HG03175 (cell line): ENCODE measurements at regions not wholly inside any gene's neighbourhood (a gene's known extent, or its start where the extent isn't known, plus 50 kb on each side); places are given as distances from the start of the nearest gene placed in this dataset.
"Not testable (repeated sequence)": the region's sequence is repeated elsewhere in the genome, so short reads cannot be mapped to it uniquely, and the experiment has no call there.

Source experiments
- ATAC-seq: cut with Tn5 transposase; IDR thresholded peaks from one replicate; pipeline ENCODE4 v1.9.1; 2021; ENCODE audit warnings: mild to moderate bottlenecking, moderate library complexity; ENCODE audit not compliant: unreplicated experiment

DNA sequence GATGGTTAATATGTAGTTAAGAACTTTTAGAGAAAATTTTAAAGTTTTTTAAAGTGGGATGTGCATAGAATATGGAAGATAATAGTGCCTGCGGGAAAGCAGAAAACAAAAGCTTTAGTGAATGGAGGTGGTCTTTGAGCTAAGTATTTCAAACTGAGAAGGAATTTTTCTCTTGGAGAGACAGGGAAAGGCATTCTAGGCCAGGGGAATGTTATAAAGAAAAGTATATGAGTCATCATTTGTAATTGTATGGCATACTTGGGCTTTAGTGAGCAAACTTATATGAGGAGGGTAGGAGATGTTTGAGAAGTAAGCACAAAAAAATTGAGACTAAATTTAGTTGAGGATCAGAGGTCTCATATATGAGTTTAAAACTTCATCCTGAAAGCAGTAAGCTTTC, 467.0 kb downstream of the PPARGC1A start:
- no peak for ATAC-seq

DNA sequence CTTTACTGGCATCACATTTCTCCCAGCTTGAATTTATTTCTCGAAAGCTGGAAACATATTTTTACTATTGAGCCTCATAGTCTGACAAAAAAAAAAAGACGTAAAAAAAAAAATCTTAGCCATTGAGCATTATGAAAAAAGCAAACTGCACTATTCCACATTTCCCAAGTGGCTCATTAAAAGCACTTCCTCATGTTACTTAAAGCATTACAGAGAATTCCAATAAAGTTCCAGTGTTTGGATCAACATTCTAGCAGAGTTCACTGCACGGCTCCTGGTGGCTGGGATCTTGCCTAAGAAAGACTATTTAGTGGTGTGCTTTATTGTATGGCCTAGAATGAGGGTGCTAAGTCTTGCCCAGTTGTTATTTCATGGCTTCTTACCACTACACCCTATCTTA, 476.2 kb downstream of the PPARGC1A start:
- ATAC-seq = no peak

DNA sequence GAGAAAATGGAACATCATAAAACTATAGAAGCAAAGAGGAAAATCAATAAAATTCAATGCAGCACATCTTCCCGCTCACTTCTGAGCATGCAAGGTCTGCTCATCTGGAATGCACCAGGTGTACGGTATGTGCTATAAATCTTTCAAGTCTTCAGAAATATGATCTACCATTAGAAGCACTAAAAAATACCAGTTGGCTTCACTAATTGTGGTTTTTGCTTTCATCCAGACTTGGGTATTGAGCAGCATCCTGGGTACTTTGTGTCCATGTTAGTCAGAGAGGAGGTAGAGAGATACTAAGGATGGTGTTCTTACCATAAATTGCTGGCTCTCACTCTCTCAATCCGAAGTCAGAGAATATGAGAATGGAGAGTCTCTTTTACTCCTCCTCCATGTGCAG, 477.1 kb downstream of the PPARGC1A start:
- no peak for ATAC-seq

DNA sequence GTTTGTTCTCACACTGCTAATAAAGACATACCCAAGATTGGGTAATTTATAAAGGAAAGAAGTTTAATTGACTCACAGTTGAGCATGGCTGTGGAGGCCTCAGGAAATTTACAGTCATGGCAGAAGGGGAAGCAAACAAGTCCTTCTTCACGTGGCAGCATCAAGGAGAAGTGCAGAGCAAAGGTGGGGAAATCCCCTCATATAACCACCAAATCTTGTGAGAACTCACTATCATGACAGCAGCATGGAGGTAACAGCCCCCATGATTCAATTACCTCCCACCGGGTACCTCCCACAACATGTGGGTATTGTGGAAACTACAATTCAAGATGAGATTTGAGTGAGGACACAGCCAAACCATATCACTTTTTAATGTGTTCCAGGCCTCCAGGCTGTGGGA, 480.9 kb downstream of the PPARGC1A start:
- not testable (repeated sequence) for ATAC-seq

DNA sequence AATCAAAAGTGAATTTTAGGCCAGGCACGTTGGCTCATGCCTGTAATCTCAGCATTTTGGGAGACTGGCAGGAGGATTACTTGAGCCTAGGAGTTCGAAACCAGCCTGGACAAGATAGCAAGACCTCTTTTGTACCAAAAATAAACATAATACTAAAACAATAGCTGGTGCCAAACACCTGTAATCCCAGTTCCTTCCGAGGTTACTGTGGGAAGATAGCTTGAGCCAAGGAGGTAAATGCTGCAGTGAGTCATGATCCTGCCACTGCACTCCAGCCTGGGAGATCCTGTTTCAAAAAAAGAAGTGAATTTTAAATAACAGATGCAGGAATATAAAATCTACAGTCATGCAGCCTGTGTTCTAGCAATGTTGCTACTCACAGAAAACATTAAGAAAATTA, 488.3 kb downstream of the PPARGC1A start:
- ATAC-seq = no peak

DNA sequence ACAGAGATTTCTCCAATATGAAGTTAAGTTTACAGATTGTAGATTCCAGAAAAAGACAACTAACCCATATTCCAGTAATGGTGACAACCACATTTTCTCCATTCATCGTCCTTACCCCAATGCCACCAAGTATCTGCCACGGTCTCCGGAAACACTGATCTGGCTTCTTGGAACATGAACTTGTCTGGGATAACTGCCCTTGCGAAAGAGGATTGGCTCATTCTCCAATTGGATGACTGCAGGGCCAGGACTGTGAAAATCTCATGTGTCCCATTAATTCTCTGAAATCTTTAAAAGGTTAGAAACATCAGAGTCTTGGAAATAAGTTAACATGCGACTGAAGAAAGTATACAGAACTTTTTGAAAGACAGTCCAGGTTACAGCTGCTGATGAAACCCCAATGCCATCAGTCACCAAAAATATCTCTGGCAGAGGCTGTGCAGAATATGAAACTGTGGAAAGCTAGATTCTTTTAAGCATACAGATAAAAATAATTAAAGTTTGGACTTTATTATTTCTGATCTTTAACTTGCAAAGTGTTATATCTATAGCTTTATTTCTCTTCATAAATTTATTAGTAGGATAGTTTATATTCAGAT, 496.9 kb downstream of the PPARGC1A start:
- ATAC-seq = no peak

DNA sequence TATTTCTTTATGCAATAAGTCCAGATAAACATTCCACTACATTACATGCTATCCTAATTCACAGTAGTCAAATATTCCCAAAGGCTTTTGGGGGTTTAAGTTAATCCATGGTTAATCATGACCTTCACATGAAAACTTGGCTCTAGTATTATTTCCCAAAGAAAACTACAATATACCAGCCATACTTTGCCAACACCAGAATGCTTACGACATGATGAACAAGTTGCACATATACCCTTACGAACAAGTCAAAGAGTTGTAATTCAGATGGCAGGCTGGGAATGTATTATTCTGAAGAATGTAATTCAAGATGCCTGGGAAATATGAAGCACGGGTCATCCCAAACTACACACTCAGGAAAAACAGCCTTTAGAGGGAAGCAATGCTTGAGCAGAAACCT, 499.6 kb downstream of the PPARGC1A start:
- ATAC-seq = no peak

DNA sequence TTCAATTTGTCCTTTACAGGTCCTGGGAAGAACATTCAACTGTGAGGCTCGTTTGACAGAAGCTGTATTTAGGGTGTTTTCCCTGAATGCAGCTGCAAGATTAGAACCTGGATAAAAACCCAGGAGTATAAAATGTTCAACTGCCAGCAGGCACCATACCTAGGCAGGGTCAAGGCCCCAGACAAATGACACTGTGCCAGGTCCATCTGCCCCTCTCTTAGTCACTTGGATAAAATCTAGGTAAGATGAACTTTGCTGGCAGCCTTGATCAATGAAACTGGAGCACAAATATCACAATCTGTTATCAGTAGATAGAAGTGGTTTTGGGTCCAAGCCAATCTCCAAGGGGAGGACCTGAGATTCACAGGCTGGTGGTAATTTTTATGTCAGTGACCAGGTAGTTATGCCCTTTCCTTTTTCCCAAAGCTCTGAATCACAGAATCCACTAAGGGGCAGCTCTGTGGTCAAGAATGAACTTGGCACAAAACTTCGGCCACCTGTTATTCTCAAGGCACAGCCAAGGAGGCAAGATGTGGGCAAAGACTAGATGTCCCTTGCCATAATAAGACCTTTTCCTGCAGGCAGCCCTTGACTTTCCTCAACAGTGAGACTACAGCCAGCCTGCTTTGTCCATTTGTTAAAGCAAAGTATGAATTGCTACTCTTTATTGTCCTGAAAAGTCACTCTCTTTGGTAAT, 501.0 kb downstream of the PPARGC1A start:
- no peak for ATAC-seq

DNA sequence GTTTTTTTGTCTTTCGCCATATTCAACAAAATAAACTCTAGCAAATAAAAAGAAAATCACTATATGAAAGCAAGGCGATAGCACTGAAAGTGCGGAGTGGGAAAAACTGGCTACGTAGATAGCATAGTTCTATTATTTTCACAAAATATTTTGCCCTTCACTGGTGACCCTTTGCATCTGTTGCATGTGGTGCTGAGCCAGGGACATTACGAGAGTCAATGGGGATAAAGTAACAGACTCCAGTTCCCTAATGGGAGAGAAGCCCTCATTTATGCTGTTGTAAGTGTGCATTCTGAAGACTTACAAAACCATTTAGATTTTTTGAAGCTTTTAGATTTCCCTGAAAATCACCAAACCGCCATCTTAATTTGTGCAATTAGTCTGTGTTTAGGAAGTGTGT, 501.6 kb downstream of the PPARGC1A start:
- ATAC-seq = no peak

DNA sequence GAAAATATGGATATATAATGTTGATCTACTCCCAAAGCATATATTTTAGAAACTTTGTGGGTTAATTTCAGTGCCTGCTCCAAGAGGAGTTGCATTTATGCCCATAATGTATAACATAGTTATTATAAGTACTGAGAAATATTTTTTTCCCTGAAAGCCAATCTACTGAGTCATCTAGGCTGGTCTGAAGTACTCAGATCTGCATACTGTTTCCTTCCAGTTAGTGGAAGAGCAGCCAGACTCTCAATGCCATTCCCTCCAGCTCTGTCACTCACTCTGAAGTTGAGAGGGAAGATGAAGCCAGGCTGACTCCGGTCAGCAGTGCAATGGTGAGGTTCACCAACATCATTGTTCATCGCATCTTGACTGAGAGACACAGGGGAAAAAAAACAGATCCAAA, 505.1 kb downstream of the PPARGC1A start:
- no peak for ATAC-seq

DNA sequence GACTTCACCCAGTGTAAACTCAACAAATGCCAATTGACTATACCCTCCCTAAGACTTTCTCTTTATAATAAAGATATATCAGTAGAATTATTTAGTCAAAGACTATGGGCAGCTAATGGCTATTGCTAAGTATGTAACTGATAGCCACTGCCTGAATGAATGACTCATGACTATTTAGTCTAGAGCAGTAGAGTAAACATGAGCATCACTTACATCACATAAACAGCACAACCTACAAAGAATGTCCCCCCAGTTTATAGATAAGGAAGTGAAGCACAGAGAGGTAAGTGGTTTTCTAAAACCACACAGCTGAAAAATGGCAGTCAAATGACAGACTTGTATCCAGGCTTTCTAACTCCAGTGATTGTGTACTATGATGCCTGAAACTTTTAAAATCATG, 507.0 kb downstream of the PPARGC1A start:
- no peak for ATAC-seq

DNA sequence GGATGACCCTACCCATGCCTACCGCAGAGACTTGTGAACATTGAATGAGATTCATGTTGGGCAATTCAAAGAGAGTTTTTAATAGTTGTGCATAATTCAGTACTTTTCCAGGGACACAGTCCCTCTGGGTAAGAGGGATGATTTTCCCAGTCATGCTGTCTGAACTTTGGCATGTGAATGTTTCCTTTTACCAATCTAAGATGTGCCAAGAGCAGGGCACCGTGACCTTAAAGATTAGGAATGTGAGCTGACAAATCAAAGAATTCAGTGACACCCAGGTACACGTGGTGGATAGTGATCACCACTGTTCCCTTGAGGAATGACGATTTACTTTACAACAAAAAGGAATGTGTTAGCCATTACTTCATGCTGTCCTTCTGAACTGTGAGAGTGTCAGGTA, 515.6 kb downstream of the PPARGC1A start:
- ATAC-seq = no peak

DNA sequence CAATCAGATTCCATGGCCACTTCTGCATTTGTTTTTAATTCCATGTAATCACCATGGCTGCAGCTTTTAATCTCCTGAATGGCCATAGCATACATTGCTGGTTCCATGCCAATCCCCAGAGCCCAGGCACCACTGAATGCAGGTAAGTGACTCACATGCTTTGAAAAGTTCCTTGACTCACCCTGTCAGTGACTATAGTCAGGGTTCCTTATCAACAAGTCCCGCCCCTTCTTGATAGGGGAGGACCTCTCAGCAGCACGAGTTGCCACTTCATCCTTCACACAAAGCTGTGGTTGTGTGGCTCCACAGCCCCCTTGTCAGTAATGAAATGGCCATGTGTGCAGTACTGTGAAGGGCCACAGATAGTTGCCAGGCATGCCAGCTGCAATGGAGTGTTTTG, 516.6 kb downstream of the PPARGC1A start:
- no peak for ATAC-seq

DNA sequence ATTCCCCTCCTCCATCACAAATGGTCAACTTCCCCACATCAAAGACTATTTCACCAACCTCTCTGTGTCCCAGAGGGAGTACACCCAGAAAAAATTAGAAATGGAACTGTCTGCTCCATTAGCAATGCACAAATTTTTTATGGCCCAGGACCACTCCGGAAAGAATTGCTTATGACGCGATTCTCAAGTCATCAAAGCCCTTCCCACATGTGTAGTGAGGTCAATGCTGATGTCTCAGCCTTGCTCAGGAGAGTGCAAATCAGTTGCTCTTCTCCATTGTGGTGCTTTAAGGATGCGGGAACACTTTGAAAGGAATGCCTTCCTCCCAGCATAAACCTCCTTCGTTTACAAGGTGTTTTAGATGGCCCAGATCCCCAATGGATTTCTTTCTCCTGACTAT, 518.3 kb downstream of the PPARGC1A start:
- ATAC-seq = no peak

DNA sequence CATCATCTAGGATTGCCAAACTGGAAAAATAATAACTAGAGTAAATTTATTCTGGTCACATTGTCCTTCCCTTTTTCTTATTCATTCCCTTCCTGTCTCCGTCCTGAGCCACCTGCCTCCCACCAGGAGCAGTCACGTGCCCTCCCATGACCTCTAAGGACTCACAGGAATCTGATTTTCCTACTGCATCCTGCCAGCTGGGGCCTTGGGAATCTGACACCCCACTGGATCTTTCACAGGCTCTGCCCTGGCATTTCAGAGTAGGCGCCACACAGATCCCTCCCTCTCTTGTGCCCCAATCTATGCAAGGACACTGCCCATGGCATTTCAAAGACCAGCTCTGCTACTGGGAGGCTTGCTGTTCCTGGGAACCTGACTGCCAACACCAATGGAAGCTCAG, 520.5 kb downstream of the PPARGC1A start:
- ATAC-seq = no peak

DNA sequence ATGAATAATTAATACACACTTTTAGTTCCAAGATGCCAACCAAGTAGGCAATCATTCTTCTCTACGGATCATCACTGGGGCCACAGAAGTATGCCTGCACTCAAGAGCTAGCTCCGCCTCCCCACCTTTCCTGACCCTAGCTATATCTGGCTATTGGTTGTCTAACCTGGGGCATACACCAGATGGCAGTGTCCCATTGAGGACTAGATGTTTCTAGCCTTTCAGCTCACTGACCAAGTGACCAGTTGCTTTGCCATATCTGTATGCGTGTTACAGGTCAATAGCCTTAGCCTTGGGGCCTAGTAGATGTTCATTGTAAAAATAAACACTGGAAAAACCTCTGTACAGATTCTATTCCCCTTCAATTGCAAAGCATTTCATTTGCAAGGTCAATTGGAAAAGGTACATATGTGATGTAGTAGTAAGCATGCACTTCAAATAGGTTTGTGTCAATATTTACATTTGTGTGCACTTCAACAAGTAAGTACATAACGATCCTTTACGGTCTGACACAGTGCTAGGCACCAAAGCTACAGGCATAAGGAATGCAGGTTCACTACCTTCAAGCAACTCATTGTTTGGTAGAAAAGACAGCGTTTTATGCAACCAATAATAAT, 521.7 kb downstream of the PPARGC1A start:
- ATAC-seq = no peak

DNA sequence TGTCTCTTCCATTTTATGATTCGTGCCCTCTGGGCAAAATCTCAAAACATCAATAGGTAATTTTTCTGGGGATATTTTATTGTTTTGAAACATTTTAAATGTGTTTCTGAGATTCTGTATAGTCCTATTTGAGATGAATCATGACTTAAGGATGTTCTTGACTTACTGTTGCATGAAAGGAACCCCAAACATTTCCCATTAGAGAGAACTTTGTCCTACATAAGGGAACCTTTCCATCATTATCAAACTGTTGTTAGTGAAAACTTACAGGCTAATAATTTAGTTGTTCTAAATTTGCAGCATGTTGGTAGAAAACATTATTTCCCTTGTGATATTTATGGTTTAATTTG, 523.3 kb downstream of the PPARGC1A start:
- ATAC-seq = no peak

DNA sequence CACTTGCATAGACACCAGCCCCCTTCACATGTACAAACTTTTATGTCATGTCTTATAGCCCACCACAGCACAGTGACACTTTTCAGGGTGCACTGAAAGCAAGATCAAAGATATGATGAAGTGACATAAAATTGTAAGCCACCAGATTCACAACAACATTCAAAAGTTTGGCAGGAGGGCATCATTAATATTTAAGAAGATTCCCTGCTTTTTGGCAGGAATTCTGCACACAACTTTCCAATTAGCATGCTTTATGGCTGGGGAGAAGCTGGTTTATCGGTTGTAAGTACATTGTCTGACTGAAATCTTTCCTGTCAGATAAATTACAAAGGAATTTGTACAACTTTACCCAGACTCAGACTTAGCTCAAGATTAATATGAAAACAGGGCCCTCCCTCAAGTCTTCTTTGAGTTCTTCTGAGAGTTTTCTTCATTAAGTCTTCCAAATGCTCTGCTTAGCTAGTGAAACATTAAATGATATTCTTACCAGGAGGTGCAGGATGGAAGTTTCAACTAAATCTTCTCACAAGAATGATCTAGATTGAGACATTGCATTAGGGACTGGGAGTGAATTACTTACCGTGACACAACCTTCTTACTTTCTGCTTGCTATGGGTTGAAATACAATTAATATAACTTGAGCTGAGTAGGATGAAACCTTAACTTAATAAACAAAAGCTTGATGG, 523.8 kb downstream of the PPARGC1A start:
- ATAC-seq = no peak

DNA sequence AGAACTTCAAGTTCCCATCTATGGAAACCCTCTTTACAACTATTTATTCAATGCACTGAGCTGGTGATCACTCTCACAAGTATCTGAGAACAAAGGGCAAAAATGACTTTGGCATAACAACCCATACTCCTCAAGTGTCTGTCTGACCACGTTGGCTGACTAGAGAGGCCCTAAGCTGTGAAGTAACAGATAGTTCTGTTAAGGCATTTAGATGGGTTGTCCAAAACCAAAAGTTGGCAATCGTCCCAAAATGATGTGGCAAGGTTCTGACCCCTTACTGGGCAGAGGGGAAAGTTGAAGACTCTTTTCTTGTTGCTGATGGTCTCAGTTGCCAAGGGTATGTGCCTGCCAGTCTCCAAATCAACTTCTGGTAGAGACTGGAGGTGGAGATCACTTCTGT, 524.8 kb downstream of the PPARGC1A start:
- ATAC-seq = no peak

DNA sequence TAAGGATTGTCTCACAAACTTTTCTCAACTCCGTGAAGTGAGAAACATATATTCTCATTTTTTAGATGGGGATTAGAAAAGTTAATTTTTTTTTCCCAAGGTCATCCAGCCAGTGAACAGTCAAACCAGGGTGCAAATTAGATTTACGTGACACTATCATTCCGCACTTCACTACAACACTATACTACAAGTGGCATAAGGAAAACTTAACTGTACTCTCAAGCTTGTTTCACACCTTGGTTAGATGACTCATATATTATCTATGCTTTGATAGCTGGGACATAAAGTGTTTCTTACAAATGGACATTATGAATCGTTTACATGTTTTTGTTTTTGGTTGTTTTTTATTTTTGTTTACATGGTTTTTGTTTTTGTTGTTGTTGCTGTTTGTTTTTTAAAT, 525.7 kb downstream of the PPARGC1A start:
- ATAC-seq = no peak

DNA sequence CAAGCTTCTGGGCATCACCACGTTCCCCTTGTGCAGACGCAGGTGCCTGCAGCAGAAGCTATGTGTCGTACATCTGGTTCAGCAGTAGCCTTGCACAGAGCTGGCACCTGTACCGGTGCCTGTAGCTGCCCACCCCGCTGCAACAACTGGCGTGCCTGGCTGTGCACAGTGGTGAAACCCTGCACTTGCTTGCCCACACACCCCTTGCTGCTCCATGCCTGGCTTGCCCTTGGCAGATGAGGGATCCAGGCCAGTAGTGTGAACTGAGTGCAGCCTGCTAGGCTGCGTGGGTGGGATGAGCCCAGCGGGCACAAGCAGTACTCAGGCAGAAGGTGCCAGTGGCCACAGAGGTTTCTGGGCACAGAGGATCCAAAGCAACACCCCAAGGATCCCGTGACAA, 528.4 kb downstream of the PPARGC1A start:
- ATAC-seq = no peak

DNA sequence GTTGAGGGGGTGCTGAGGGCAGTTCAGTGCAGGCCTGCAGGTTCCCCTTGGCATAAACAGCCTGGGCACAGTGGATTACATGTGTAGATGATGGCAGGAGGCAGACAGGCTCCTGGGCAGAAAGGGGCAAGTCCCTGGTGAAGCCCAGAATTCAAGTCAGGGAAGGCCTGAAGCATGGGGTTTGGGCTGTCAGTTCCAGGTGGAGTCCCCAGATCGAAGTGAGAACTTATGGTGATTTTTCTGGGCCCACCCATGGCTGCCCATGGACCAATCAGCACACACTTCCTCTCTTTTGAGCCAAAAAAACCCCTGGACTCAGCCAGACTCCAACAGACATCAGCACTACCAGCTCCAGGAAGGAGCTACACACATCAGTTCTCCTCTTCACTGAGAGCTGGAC, 529.1 kb downstream of the PPARGC1A start:
- ATAC-seq = no peak
